ENCODE measurements at regions not wholly inside any gene's neighbourhood (a gene's known extent, or its start where the extent isn't known, plus 50 kb on each side); places are given as distances from the start of the nearest gene placed in this dataset.

- no peak for DNase-seq (ENCODE audit: low spot score)
Observed at GRCh38 chr17:77873500-77874302, 84.8 kb upstream of the TNRC6C start.

GRCh38 chr17:77874303-77875050 is 84.0 kb upstream of the TNRC6C start:
- no peak for DNase-seq (ENCODE audit: low spot score)

DNA sequence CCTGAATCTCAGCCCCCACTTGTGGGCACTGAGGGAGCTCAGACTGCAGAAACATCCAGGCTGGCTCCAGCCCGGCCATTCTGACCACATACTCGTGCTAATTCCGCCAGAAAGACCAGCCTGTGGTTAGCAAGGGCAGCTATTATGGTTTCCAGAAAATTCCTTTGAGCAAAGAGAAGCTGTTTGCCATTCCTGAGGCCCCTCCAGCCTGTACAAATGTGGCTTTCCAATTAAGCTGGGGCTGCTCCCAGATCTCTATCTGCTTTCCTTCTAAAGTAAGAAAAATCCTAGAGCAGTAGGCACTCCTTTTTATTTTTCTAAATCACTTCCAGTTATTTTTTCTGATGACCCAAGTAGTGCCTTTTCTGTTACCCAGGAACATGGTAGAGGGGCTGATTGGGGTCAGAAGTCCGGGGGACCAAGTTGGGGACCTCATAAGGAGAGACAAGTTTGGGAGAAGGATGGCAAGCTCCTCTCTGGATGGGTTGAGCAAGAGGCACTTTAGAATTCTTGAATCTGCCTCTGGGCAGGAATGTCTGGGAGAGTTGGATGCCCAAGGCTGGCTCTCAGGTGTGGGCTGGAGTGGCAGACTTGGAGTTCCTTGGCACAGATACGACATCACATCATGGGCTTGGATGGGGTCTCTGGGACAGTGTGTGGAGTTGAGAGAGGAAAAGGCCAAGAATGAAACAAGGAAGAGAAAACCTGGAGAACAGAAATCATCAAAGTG is 83.3 kb upstream of the TNRC6C start:
- DNase-seq (ENCODE audit: low spot score), result peak; percentile 6

DNA sequence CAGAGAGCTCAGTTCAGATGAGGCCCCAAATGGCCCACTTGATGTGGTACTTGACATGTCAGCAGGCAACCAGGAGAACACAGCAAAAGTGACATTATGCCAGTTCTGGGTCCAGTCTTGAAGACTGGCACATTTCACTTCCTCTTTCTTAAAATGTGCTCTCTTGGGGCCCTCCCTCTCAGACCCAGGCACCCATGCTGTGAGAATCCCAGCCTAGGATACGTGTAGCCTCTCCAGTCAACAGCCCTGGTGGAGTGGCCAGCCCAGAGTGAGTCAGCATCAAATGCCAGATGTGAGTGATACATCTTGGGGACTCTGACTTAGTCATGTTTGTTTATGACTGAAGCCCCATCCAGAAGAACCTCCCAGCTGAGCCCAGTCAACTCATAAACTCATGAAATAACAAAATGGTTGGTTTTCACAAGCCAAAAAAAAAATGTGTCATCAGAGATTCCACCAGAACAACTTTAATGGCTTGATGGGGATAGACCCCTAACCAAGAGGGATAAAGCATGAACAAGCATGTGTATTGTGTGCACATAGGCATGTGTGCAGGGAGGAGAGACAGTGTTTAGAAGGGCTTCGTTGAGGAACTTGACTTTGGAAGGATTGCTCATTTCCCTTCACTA is 82.5 kb upstream of the TNRC6C start:
- peak; percentile 30 for DNase-seq (ENCODE audit: low spot score)

DNA sequence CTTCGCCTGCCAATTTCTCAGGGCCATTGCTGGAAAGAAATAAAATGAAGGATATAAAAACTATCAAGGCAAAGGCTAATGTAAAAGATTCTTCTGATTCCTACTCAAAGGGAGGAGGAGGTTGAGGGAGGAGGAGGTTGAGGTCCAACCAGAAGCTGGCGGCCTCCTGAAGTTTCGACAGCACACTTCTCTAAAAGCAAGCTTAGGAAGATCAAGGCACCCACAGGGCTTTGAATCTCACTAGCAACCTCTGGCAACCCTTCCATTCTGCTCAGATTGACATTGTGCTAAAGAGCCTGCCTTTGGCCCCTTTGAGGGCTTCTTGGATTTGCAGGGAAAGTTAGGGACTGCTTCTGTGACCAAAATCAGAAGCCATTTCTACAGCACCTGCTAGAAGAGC is 81.5 kb upstream of the TNRC6C start:
- no peak for DNase-seq (ENCODE audit: low spot score)

DNA sequence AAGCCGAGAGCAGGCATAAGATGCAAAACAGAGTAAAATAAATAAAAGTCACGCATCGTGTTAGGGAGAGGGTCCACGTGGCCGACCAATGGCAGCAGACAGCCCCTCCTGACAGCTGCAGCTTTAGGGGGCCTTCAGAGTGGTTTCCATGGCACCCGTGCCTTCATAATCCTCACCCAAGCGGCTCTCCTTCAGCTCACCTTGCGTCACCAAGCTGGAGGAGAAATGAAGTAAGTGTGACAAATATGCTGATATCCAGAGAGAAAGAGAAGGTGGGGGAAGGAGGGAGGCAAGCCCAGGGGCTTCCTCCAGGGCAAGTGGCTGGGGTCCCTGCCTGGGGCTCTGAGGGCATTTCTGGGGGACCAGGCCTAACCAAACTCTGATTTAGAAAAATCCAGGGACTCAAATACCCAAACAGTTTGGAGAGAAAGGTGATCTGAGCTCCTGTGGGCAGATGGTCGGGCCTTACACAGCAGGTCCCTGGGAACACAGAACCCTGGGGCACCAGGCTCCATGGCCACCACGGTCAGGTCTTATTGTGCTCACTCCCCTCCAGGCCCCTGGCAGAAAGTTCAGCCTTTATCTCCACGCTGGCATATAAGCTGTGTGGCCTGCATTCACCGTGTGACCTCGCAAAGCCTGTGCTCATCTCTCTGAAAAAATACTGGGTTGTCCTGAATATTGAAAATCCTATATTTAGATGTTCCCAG is 80.7 kb upstream of the TNRC6C start:
- DNase-seq (ENCODE audit: low spot score), result no peak

DNA sequence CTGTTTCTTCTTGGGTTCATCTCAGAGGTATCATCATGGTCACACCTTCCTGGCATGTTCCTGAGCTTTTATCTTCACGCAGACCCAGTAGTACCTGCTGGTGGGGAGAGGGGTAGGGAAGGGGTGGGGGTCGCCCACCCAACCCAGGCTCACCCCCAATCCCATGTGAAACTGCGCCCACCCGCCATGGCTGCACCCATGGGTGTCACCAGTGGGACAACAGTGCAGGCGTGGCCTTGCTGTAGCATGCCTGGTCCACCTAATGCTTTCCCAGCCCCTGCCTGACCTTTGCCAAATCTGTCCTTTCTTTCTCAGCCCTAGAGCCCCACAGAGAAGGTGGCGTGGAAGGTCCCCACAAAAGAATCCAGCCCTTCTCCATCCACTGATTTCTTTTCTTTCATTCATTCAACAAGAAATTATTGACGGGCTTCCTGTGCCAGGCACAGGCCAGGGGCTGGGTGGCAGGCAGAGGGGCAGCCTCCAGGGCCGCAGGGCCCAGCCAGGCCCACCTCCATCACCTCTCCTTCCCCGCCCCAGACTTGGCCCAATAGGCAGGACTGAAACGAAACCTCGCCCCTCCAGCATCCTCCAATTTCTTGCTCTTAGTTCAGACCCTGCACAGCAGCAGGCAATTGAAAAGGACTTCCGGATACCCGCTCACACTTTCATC is 79.1 kb upstream of the TNRC6C start:
- no peak for DNase-seq (ENCODE audit: low spot score)

DNA sequence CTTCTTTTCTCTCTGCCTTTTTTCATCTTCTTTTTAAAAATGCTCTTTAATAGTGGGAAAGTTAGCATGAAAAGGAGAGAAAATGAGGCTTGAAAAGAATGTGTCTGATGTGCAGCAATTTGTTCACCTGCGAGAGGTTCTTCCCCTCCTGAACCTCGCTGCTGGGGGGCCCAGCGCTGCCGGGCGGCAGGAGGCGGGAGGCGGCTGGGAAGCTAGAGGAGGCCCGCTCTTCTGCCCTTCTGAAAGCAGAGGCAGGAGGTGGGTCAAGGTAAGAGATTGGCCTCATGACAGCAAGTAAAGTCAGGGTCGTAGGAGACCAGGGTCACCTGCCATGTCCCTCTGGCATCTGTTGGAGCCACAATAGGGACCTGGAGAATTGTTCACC is 78.6 kb upstream of the TNRC6C start:
- no peak for DNase-seq (ENCODE audit: low spot score)

DNA sequence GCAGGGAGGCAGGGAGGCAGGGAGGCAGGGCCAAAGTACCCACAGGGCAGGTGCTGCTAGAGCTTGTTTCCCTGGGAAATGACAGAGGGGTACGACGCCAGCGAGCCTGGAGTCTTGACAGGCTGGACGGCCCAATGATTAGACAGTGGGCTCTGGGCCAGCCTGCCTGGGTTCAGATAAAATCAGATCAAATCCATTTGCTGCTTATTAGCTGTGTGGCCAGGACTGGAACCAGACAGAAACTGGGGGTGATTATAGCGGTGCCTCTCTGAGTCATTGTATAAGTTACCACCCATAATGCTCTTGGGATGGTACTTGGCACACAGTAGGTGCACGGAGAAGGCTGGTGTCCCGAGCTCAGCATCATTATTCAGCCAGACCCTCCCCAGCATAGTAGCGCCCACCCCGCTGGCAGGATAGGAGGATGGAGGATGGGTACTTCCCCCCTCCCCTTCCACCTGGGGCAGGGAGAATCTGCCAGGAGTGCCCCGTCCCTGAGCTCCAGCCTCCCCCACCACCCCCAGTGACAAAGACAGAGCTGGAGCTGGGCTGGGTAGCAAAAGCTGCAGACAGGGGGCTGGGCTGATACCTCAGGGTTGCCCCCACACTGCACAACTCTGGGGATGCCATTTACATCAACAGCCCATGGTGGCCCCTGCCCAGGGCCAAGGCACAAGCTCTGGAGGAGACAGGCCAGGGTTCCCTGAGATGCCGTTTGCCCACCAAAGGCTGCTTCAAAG is 77.6 kb upstream of the TNRC6C start:
- DNase-seq (ENCODE audit: low spot score), result no peak

- no peak for DNase-seq (ENCODE audit: low spot score)
Observed at GRCh38 chr17:77881545-77881944, 77.0 kb upstream of the TNRC6C start.

DNA sequence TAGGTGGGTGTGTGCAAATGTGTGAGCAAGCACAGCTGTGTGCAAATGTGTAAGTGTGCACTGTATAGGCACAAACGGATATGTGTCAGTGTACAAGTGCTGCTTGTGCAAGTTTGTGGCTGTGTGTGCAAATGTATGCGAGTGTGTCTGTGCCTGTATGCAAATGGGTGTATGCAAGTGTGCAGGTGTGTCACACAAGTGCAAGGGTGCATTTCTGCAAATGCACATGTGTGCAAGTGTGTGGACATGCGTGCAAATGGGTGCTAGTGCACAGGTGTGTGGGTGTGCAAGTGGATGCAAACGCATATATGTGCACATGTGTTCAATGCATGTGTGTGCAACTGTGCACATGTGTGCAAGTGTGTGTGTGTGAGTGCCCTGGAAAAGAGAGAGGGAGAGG is 76.5 kb upstream of the TNRC6C start:
- DNase-seq (ENCODE audit: low spot score), result no peak

- DNase-seq (ENCODE audit: low spot score), result peak; percentile 32
Observed at GRCh38 chr17:77882481-77883212, 75.9 kb upstream of the TNRC6C start.

DNA sequence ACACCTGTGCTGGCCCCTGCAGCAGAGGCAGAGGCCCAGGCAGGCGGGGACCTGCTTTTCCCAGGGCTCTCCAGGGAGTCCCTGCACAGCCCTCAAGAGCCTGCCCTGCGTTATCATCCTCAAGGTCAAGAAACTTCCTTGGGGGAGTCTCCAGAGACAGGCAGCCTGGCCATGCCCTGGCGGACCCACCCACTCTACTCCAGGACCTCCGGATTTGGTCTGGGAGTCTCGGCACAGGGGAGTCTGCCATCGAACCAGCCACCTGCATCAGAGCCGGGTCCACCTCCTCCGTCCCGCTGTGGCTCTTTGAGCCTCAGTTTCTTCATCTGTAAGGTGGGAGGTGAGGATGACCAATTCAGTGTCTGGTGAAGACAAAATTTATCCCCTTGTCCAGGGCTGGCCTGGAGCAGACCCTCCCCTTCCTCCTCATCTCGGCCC is 75.3 kb upstream of the TNRC6C start:
- no peak for DNase-seq (ENCODE audit: low spot score)

DNA sequence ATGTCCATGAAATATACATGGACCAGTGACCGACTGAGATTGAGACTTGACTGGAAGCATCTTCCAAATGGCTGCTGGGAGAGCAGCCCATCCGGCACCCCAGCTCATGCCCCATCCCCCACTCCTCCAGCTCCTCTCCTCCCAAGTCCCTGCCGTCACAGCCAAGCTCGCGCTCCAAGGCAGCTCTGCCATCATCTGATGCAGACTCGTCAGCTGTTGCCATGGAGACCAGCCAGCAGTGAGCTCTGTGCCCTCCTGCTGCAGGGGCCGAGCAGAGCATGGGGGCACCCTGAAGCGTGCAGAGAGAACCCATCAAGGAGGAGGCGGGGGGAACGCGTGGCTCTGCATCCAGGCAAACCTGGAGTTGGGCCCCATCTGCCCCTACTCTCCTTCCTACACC is 74.5 kb upstream of the TNRC6C start:
- no peak for DNase-seq (ENCODE audit: low spot score)

DNA sequence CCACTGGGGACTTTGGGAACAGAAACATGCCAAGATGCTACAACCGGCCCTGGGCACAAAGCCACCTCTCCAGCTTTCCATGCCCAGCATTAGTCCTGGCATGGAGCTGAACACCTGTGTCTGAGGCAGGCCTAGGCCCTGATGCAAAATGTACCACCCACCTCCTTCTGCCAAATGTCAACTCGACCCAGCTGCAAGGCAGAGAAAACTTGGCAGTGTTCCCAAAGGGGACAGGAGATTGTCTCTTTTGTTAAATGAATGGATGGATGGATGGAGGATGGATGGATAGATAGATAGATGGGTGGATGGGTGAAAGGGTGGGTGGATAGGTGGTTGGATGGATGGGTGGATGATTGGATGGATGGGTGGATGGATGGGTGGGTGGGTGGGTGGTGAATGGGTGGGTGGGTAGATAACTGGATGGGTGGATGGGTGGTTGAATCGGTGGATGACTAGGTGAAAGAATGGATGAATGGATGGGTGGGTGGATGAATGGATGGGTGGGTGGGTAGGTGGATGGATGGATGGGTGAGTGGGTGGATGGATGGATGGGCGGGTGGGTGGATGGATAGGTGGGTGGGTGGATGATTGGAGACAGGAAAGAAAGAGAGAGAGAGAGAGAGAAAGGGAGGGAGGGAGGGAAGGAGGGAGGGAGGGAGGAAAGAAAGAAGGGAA is 73.4 kb upstream of the TNRC6C start:
- no peak for DNase-seq (ENCODE audit: low spot score)

DNA sequence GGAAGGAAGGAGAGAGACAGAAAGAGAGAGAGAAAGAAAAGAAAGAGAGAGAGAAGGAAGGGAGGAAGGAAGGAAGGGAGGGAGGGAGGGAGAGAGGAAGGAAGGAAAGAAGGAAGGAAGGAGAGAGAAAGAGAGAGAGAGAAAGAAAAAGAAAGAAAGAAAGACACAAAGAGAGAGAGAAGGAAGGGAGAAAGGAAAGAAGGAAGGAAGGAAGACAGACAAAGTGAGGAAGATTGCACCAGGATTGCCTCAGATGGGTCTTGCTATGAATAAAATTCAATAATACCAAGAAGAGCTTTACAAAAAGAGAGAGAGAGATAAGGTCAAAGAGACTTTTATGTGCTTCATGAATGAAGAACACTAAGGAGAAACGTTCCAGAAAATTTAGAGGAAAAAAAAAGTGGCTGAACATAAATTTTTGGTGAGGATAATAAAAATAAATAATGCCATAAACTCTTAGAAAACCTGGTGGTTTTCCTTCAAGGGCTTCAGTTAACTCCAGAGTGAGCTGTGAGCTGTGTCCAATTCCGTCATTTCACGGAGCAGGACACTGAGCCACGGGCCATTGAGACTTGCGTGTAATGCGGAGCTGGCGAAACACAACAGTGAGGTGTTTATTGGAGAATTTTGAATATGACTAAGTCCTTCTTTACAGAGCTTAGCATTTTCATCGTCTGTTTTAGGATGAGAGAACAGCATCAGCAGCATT is 72.7 kb upstream of the TNRC6C start:
- no peak for DNase-seq (ENCODE audit: low spot score)

DNA sequence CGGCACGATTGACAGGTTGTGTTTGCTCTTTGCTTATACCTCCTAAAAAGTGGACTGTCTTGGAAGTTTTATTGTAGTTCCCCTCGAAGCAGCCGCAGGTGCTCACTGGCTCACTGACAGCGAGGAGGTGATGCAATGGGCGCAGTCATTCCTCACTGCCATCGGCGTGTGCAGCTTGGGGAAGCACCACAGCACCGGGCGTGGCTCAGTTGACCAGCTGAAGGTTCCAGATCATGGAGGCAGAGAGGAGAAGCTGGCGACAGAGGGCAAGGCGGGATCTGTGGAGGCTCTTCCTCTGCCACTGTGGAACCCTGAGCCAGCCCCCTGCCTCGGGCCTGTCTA is 72.1 kb upstream of the TNRC6C start:
- DNase-seq (ENCODE audit: low spot score), result no peak

- DNase-seq (ENCODE audit: low spot score), result no peak
Observed at GRCh38 chr17:77887110-77887463, 71.4 kb upstream of the TNRC6C start.

Measured in kidney tubule cell (primary cell).